OCI-M1 (cell line): ENCODE measurements at regions not wholly inside any gene's neighbourhood (a gene's known extent, or its start where the extent isn't known, plus 50 kb on each side); places are given as distances from the start of the nearest gene placed in this dataset.
"Not testable (repeated sequence)": the region's sequence is repeated elsewhere in the genome, so short reads cannot be mapped to it uniquely, and the experiment has no call there.

Experiments
- DNase-seq: peaks from one replicate; lab custom pipeline; 2025; lab: John Stamatoyannopoulos, UW

DNA sequence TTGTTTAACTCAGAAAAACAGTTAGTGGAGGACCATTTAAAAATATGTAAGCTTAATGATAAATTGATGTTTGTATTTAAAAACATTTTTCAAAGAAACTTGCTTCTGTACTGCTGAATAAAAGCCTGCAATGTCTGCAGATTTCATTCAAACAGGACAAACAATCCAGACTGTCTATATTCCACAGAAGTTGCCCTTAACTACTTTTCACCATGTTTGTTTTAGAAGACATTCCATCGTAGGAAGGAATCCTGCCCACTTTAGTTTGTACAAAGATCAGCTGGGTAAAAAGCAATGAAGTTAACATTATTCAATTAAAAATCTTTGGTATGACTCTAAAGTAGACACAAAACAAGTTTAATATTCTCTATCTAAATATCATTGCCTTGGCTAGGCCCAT, 195.7 kb upstream of the CCNH start:
- DNase-seq, result no peak

DNA sequence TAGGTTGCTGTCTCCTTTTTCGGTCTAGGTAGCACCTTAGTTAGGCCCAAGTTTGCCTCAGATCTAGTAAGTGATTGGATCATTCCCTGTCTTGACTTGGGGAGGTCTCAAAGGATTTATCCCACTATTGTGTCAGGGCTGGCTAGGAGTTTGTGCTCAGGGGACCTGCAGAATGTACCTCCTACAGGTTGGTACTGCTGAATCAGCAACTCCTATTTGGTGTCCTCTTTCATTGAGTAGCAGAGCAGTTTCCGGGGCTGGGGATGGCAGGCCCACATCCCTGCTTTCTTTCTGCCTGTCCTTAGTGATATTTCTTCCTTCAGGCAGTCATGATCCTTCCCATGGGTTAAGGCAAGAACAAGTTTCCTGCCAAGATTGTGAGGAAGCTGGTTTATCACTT, 192.9 kb upstream of the CCNH start:
- DNase-seq, result no peak

DNA sequence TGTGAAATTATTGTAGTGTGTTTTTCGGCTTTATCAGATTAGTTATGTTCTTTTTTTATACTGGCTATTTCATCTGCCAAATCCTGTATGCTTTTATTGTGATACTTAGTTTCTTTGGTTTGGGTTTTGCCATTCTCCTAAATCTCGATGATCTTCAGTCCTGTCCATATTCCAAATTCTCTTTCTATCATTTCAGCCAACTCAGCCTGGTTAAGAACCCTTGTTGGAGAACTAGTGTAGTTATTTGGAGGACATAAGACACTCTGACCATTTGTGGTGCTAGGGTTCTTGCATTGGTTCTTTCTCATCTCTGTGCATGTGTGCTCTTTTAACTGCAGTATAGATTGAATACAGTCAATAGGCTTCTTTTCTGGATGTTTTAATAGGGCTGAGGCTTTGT, 187.0 kb upstream of the CCNH start:
- no peak for DNase-seq

DNA sequence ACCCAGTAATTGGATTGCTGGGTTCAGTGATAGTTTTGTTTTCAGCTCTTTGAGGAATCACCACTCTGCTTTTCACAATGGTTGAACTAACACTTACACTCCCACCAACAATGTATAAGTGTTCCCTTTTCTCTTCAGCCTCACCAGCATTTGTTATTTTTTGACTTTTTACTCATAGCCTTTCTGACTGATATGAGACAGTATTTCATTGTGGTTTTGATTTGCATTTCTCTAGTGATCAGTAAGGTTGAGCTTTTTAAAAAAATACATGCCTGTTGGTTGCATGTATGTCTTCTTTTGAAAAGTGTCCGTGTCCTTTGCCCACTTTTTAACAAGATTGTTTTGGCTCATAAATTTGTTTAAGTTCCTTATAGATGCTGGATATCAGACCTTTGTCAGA, 185.7 kb upstream of the CCNH start:
- no peak for DNase-seq

DNA sequence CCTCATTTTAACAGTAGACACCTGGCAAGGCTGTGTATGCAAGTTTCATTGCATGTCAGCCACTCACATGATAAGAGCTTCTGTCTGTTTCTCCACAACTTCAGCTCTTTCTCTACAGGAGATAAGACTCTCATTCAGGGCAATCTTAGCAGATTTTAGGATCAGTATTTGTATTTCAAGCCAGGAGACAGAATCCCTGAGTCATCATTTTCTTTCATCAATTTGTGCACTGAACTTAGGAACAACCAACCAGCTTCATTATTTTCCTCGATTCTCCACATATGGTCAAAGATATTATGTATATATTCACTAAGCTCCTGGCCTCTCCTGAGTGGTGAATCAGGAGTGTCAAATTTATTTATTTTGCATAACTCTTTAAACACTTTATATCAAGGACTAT, 181.8 kb upstream of the CCNH start:
- no peak for DNase-seq

DNA sequence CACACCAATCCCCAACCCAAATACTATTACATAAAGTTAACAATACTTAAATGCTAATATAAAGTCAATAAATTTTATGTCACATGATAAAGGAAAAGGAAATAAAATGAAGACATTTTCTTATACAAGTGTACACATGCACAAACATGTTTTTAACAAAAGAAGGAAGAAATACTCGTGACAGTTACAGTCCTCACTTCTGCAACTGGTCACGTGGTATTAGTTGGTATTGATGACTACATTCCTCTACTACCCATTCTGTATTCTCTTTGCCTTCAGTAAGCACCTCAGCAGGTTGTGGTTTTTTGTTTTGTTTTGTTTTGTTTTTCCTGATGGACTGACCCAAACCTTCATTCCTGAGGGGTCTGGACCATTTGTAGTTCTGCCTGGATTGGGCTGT, 176.9 kb upstream of the CCNH start:
- DNase-seq, result no peak

DNA sequence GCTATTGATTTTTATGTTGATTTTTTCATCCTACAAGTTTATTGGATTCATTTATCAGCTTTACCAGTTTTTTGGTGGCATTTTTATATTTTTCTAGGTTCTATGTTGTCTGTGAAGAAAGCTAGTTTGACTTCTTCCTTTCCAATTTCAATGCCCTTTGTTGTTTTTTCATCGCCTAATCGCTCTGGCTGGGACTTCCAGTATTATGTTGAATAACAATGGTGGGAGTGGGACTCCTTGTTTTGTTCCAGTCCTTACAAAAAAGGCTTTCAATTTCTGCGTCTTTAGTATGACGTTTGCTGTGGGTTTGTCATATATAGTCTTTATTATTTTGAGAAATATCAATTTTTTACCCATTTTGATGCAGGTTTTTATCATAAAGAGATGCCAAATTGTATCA, 175.6 kb upstream of the CCNH start:
- no peak for DNase-seq

DNA sequence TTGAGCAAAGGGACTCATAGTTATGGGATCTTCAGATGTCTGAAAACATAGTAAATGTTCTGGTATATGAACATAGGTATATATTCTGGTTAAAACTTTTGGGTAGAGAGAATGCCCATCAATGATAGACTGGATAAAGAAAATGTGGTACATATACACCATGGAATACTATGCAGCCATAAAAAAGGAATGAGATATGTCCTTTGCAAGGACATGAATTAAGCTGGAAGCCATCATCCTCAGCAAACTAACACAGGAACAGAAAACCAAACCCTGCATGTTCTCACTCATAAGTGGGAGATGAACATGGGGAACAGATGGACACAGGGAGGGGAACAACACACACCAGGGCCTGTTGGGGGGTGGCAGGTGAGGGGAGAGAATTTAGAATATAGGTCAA, 171.0 kb upstream of the CCNH start:
- DNase-seq, result not testable (repeated sequence)

DNA sequence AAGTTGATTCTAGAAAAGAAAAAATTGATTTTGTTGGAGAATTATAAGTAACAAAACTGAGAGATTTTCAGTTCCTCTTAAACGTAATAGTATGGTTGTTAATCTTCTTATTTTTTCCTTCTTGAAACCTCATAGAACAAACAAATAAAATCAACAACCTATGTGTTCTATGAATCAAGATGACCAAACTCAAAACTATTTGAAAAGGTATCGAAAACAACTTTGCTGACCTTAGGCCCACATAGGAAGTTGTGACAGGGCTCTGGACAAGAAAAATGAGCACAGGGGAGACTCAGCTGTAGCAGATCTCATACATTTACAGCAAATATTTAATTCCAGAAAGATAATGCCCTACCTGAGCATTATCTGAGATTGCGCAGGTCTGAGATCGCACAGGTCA, 169.4 kb upstream of the CCNH start:
- no peak for DNase-seq

DNA sequence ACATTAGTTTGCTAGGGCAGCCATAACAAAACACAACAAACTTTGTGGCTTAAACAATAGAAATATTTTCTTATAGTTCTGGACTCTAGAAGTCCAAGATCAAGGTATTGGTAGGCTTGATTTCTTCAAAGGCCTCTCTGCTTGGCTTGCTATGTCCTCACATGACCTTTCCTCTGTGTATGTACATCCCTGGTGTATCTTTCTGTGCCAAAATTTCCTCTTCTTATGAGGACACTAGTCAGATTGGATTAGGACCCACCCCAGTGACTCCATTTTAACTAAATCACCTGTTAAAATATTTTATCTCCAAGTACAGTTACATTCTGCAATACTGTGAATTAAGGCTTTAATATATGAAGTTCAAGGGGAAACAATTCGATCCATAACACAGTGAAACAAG, 168.9 kb upstream of the CCNH start:
- DNase-seq, result no peak

DNA sequence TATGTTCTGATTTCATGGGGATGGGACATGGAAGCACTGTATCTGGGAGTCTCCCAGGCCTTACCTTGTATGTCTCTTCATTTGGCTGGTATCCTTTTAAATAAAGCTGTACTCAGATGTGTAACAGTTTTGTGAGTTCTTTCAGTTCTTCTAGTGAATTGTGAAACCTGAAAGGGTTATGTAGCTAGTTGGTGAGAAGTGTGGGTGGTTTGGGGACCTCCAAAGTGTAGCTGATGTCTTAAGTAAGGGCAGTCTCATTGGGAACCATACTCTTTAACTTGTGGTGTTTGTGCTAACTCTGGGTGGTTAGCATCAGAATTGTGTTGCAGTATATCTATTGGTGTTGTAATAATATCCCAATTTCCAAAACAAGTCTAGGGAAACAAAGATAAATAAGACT, 166.9 kb upstream of the CCNH start:
- no peak for DNase-seq

DNA sequence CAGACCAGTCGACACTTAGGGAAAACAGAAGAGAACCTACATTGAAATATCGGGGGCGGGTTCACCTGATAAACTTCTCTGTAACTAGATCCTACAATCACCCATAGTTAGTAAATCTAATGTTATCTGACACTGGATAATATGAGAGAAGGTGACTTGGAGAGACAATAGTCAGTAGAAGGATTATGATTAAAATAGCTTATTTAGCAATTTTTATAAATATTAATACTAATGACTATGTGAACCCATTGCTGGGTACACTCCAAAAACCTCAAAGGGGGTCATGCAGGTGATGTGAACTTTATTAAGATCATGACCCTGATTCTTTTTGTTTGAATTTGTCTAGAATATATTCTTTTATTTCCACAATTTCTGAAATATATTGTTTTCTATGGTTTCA, 164.1 kb upstream of the CCNH start:
- DNase-seq, result no peak

DNA sequence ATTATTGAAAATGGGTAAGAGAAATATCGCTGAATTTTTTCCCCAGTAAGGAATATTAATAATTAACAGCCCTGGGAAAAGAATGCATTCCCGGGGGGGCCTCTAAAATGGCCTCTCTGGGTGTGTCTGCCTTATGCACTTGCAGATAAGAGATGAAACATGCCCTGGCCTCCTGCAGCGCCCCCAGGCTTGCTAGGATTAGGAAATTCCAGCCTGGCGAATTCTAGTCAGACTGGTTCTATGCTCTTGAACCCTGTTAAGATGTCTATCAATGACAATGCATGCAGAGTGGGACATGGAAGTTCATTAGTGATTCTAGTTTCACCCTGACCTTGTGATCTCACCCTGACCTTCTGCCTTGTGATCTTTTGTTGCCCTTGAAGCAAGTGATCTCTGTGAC, 163.6 kb upstream of the CCNH start:
- DNase-seq, result not testable (repeated sequence)

DNA sequence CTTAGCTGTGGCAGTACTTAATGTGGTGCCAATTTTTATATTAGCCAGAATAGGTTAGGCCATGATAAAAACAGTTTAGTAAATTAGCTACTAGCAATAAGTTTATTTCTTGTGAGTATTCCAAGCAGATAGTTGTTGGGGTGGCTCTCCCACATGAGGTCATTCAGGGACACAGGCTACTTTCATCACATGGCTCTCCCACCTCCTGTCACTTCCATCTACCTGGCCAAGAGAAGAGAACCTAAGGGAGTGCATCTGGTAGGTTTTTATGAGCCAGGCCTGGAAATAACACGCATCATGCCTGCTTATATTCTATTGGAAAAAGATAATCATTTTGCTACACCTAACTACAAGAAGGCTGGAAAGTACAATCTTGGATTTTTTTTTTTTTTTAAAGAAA, 161.4 kb upstream of the CCNH start:
- DNase-seq, result no peak

DNA sequence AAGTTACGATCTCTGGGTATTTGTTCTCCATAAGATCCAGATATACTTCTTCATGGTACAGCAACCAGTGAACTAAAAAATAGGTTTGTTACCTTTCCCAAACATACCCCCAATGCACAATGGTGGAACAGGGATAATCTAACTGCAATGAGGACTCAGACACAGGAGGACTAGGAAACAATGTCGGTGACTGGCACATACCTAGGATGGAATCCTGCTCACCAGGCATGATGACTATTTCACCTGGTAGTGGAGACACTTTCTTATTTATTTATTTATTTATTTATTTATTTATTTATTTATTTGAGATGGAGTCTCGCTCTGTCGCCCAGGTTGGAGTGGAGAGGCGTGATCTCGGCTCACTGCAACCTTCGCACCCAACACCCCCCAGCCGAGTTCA, 159.9 kb upstream of the CCNH start:
- no peak for DNase-seq

DNA sequence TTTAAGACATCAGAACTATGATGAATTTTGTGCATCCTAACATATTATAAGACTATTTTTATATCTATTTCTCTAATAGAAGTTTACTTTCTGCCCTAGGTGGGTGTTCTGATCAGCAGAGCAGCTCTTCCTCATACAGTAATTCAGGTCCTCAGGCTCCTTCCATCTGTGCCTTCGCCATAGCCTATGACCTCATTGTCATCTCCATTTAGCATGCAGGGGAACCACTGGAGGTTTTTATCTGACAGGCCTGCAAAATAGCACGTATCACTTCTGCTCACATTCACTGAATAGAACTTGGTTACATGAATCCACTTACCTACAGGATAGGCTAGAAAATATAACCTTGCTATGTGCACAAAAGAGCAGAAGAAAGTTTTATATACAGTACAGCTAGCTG, 159.4 kb upstream of the CCNH start:
- peak; percentile 9 for DNase-seq

DNA sequence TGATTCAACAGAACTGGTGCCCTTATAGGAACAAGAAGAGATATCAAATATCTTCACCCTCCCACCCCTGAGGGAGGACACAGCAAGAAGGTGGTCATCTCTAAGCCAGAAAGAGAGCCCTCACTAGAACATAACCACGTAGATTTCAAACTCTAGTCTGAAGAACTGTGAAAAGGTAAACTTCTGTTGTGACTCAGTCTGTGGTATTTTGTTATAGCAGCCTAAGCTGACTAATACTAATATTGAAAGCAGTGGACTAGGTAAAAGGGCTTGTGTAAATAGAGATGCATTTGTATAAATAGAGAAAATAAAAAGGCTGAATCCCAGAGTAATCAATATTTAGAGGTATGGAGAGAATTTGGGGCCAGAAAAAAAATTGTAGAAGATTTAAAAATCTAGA, 157.6 kb upstream of the CCNH start:
- no peak for DNase-seq

DNA sequence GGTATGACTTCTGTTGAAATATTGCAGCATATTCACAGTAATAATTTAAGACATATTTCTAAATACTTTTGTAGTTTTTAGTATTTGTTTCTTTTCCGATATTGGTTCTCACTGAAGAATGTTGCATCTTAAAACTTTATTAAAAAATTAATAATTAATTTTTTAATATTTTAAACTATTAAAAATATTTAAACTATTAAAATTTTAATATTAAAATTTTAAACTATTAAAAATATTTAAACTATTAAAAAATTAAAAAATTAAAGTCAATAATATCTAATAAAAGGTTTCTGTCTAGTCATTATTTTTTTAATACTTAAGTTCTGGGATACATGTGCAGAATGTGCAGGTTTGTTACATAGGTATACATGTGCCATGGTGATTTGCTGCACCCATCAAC, 149.3 kb upstream of the CCNH start:
- no peak for DNase-seq

DNA sequence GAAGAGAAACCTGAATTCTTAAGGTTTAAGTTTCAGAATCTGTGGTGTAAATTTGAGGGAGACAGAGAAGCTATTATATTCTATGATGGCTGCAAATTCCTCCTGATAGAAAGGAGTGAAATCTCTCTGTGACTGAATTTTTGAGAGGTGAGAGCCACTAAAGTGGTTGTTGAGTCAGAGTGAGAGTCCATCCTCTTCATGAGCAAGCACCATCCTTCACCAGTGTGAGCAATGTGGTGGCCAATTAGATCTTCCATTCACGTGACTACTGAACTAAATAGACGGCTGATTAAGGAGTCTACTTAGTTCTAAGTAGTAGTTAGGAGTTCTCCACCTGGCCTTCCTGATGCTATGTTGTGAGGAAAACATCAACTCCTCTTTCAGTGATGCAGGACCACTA, 147.8 kb upstream of the CCNH start:
- no peak for DNase-seq

DNA sequence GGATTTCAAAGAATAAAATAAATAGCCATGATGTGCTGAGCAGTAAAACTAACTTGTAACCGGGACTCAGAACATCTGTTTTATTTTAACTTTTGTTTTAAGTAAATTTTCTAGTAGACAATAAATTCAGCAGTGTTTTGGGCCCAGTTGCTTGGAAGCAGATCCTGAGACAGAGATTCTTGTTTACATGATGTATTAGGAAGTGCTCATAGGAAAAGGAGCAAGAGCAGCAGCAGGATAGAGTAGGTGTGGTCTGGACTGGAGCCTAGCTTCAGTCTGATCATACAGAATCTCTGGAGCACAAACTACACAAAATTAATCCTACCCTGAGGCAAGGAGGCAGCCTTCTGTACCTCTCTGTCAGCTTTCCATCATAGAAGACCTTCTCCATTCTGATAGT, 139.2 kb upstream of the CCNH start:
- DNase-seq, result no peak

DNA sequence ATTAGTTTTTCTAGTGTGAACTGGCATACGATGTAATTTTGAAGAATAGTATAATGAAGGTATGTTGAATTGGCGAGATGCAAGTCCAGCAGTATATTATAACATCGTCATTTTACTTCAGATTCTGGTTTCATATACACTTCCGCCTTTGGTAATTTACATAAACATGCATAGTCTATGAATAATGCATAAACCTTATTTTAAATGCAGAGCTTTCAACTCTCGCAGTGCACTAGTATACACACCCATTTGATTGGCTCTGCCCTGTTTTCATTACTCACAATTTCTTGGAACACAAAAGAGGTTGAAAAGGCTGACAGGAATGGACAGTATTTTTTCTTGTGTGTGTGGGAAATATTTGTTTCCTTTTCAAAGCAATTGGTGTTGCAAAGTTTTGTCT, 128.9 kb upstream of the CCNH start:
- DNase-seq, result peak; percentile 7

DNA sequence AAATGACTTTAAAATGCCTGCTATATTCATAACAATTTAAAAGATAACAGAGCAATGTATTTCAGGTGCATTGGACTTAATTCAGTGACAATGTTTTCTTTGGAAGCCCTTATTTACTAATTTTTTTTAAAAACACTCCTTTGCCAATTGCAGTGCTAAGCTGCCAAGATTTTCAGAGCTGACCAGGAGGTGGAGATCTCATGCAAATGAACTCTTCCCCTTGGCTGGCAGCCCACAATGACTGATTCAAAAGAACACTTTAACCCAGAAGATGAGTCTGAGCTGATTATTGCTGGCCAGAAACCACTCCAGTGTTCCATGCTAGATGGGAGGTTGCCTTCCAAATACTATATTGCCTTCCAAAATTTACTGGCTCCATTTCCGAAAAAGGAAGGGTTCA, 128.3 kb upstream of the CCNH start:
- DNase-seq, result peak; percentile 84

DNA sequence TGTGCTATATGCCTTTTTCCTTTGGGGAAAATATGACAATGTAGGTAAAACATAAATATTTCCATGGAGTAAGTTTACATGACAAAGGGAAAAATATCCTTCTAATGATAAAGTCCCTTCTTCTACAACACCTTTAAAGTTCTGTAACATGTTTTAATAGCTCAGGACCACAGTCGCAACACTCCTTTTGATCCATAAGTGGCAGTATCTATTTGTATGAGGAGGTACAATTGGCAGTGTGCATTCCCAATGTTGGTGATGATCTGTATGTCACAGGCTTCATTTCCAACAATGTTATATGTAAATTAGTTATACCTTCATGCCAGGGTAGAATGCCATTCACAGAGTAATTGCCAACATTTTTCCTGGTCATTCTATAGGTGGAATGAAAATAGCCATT, 127.1 kb upstream of the CCNH start:
- DNase-seq, result peak; percentile 5

DNA sequence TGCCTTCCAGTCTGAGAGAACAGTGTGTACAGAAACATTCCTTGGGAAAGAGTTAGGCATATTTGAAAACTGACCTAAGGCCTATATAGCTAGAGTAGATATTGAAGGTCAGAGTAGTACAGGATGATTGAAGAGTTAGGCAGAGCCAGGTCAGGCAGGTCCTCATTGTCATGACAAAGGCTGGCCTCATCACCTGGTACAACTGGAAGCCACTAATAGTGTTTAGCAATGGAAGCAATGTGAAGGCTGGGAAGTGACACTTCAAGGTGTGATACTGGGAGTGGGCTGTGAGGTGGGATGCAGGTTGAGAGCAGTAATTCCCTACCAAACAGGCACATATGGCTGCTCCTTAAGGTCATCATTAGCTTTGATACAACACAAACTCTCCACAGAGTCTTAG, 123.6 kb upstream of the CCNH start:
- no peak for DNase-seq

DNA sequence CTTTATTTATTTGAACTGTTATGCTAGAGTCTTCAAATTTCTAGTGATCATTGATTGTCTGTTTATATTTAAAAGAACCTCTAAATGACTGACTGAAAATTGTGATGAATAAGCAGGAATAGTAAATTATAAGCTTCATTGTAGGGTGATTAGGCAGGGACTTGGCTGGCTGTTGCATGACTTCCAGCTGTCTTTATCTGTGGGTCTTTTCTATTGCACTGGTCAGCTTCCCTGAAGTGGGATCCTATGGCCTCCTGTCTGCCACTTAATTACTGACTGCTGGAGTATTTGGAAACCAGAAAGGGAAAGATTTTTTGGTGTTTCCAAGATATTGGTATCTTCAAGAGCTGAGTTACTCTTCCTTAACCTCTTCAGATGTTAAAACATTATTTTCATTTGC, 123.0 kb upstream of the CCNH start:
- DNase-seq, result no peak
